CD4-positive, alpha-beta T cell treated with Interferon alpha-2 for 1 hour (primary cell): ENCODE measurements at regions not wholly inside any gene's neighbourhood (a gene's known extent, or its start where the extent isn't known, plus 50 kb on each side); places are given as distances from the start of the nearest gene placed in this dataset.

Experiments
- DNase-seq, 2 donors: peaks; one replicate each; pipeline ENCODE4 v3.0.0-alpha.2; 2020 to 2022

DNA sequence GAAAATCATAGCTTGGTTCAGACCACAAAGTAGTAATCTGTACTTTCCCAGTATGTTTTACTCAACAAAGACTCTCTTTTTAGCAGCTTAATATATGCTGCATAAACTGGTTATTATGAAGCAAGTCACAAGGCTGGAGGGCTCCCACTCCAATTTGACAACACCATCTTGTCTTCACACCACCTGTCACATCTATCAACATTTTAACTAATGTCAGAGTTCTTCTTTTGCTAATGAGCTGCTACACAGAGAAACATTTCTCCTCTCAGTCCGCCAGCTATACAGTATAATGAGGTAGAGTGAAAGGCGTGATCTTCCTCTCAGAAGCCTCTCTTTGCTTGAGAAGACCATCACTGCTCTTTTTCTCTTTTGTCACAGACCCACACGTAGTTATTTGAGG lies 230.1 kb downstream of the BARHL2 start:
- DNase-seq: no peak

DNA sequence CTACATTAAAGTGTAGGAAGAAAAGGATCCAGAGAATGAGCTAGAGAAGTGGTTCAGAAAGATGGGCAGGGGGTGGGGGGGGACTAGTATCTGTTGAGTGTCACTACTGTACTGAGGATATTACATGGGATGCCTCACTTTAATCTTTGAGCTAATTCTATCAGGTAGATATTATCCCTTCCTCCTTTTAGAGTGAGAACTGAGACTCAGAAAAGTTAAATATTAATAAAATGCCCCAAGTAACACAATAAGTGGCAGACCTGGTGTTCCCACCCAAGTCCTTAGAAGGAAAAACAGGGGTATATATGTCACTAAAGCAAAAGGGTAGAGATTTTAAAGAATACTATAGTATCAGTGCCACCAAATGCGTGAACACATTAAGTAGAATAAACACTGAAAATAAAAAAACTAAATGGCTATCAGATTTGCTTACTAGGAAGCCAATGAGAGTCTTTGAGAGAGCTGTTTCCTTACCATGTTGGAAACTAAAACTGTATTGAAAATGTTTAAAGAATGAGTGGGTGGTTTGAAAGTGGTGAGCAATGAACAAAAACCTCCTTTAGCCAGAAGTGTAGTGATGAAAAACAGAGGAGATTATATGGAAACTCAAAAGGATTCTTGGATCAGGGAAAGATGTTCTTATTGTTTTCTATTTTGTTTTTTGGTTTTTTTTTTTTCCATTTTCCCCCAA lies 230.8 kb downstream of the BARHL2 start:
- no peak for DNase-seq

DNA sequence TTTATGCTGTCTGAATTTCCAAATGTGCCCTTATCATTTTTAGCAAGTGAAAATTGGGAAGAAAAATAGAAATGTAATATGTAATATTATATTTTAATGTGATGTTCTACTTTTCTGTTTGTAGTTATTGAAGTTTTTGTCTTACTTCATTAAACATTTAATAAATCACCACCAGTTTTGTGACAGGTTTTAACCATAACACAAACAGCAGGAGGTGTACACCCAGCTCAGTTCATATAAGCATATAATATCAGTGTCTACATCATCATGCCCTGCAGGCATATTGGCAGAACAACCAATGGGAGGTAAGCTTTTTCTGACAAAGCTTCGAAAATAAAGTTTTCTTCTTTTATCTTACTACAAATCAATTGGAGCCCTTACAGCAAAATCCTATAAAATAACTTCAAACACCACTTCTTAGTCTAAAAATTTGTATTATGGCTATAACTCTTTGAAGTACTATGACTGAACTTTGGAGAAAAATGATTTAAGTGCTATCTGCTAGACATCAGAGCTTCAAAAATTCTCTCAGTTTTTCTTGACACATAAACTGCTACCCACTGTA lies 236.7 kb downstream of the BARHL2 start:
- no peak for DNase-seq

DNA sequence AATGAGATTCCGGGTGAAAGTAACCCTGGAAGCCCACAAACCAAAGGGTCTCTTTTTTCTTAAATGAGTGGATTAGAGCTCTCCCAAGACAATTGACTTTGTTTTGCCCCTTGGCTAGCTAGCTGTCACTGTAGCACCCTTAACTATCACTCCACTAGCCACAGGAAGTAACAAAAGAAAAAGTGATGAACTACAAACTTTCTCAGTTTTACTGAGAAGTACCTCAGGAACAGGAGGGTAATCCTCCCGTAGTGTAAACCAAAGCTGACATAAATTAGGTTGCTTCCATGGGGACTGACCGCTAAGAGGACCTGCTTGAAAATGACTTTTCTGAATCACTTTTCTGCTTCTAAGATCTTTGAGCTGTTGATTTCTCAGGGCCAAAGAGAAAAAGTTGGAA lies 240.1 kb downstream of the BARHL2 start:
- DNase-seq: no peak

DNA sequence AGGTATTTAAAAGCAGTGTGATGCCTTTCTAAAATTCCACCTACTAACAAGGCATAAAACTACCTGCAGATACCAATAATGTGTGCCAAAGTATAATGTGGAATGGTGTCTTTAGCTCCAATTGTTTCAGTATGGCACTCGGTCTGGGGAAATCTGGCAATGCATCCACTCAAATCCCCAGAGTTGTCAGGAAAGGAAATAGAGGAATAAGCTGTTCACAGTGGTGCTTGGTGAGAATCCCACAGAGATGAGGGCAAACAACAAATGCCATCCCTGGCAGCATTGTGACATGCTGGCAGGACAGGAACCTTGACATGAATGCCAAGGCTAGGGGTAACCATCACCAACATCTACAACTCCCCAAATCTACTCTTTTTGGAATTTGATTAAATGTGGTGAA lies 240.7 kb downstream of the BARHL2 start:
- no peak for DNase-seq

DNA sequence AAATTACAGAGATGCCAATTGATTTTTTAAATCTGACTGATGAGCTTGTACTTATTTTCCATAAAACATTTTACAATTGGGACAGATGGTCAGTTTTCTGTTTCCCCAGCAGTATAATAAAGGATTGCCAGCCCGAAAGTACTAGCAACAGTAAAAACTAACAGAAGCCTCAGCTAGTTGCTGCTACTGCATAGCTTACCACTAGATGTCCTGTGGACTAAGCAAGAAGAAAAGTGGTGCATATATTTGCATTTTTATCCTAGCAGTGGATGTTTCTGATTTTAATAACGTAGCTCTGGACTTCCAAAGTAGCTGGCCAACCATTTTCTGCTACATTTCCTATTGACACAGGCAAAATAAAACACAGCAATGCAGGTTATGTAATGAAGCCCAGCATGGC lies 241.5 kb downstream of the BARHL2 start:
- no peak for DNase-seq

DNA sequence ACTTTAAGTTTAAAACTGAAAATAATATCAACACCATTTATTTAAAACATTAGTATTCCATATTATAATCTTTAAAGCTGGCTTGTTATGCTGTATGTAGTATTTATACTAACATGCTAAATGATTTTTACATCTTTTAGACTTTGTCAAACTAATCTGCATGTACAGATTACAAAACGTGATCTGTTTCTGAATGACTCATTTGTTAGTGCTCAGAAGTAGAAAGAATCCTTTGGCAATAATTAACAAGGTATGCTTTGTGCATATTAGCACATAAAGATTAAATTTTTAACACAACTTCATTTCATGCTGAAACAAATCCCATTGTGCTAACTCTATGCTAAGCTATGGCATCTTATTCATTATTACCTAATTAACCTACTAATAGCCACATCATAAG lies 242.4 kb downstream of the BARHL2 start:
- DNase-seq: no peak

- no peak for DNase-seq
Observed at GRCh38 chr1:90474158-90474557, 242.9 kb downstream of the BARHL2 start.

DNA sequence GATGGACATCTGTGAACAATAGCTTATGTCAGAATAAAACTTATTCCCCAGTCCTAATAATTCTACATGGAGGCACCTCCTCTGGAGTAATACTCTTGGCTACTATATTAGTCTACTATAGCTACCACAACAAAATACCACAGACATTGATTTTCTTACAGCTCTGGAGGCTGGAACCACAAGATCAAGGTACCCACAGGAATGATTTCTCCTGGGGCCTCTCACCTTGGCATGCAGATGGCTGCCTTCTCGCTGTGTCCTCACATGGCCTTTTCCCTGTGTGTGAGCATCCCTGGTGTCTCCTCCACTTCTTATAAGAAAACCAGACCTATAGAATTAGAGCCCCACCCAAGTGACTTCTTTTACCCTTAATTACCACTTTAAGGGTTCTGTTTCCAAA lies 244.3 kb downstream of the BARHL2 start:
- no peak for DNase-seq

GRCh38 chr1:90459570-90459969 lies 257.5 kb downstream of the BARHL2 start:
- no peak for DNase-seq

DNA sequence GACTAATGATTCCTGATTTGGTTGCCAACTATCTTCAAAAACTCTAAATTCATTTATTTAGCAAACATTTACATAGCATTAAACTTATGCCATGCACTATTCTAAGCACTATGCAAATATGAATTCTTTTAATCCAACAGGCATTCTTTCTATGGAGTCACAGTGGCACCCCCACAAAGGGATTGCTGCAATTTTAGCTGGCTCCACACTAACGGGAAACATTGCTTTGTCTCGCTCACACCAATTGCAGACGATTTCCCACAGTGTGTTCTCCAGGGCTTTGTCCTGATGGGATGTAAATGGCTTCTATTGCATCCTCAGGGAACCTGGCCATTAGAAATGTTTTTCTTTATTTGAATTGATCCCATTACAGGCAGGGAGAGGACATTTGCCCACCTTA lies 259.1 kb downstream of the BARHL2 start:
- no peak for DNase-seq

DNA sequence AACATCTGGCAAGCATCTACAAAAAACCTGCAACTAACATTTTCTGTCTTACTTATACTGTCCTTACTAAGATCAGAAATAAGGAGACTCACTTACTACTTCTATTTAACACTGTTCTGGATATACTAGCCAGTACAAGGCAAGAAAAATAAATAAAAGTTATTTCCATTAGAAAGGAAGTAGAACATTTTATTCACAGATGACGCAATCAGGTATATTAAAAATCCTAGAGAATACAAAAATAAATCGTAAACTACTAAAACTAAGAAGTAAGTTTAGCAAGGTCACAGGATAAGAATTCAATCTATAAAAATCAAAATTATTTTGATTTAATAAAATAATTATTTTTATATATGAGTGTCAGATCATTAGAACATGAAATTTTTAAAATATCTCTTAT lies 264.6 kb downstream of the BARHL2 start:
- no peak for DNase-seq

DNA sequence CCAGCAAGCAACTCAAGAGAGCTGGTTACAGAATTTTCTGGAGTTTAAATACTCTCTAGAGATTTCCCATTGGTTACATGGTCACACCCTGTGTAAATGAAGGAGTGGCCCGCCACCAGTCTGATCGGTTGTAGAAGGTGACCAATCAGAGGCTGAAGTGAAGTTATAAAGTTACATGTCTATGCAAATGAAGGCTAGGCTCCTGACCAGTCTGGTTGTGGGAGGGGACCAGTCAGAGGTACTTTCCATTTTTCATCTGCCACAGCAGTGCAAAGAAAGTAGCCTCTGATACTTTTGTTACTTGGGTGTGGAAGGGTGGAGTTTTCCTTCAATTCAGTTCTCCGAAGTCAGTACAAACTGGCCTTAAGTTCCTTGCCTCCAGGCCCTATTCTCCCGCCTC lies 273.7 kb downstream of the BARHL2 start:
- no peak for DNase-seq

GRCh38 chr1:90435351-90435750 lies 281.8 kb downstream of the BARHL2 start:
- no peak for DNase-seq

DNA sequence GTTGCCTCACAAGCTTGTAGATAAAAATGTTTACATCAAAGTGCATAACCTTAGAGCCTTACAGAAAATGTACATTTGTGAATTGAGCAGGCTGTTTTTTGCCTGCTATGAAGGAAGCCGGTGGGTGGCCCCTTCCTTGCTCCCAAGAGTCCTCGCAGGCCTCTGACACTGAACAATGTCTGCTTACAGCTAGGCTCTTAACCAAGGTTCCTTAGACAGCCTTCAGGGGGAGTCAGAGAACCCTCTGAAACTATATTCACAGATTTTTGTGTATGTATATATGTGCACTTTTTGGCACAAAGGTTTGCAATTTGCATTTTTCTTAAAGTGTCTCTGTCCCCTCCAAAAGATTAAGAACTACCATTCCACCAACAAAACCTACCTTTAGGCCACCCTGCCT lies 282.6 kb downstream of the BARHL2 start:
- DNase-seq: no peak

DNA sequence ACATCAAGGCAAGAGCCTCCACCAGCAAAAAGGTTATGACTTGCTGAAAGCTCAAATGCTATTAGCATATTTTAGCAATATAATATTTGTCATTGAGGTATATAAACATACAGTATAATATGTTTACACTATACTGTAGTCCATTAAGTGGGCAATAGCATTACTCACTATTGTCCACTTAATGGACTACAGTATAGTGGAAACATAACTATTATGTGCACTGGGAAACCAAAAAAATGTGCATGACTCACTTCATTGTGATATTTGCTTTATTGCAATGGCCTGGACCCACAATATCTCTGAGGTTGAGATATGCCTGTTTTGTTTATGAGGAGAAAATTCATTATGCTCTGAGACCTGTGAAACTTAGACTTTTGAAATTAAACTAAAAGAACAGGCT lies 300.0 kb downstream of the BARHL2 start:
- no peak for DNase-seq

DNA sequence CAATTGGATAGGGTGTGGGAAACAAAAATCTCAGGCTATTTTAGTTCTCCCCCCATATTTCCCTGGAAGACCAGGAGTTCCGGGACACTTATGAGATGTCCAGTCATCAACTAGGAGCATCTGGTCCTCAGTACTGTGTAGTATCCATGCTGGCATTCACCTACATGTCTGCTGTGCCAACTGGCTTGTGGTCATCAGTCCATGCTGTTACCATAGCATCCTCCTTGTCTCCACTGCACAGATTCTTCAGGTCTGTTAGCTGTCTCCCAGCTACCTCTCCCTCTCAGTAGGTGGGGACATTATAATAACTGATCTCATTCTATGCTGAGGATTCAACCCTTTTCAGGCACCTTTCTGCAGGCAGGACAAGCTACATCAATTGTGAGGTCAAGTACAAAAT lies 302.9 kb downstream of the BARHL2 start:
- DNase-seq: no peak

- DNase-seq: no peak
Observed at GRCh38 chr1:90413519-90413918, 303.6 kb downstream of the BARHL2 start.

- DNase-seq: no peak
Observed at GRCh38 chr1:90412563-90412962, 304.5 kb downstream of the BARHL2 start.

GRCh38 chr1:90411185-90411584 lies 305.9 kb downstream of the BARHL2 start:
- no peak for DNase-seq

DNA sequence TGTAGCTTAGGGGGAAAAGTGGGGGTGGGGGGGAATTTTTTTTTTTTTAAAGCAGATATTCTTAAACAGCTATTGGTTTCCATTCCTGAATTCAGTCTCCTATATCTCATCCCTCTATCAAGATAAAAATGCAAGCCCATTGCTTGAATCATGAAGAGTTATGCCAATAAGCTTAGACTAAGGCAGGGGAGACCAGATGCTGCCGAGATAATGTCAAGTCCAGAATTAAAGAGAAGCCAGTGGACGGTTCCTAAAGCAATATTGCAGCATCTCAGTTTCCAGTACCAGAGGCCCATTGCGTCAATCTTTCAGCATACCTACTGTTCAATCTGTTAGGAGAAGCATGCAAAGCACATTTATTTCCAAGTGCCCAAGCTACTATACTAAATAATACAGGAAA lies 309.4 kb downstream of the BARHL2 start:
- no peak for DNase-seq

DNA sequence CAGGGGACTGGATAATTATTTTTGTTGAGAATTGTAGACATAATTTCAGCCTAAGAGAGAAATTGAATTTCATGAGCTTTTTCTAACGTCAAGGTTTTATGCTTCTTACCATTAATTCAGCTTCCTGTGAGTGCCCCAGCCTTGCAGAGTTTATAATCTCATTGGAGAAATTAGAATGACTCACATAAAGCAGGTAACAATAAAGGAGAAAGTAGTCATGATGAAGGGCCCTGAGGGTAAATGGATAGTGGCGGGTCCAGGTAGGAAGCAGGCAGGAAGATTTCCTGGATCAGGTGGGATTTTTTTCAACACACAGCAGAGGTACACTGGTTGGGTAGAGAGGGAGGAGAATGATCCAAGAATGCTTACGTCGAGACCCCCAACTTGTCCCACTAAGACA lies 311.4 kb downstream of the BARHL2 start:
- no peak for DNase-seq

GRCh38 chr1:90402893-90403849 lies 313.9 kb downstream of the BARHL2 start:
- no peak for DNase-seq

- no peak for DNase-seq
Observed at GRCh38 chr1:90400131-90400530, 317.0 kb downstream of the BARHL2 start.
